OCI-LY1 (cell line): ENCODE measurements at regions not wholly inside any gene's neighbourhood (a gene's known extent, or its start where the extent isn't known, plus 50 kb on each side); places are given as distances from the start of the nearest gene placed in this dataset.

ENCODE experiments used
- EZH2 ChIP-seq: fragments of 200-600 bp; sonication (generic), shearing (Covaris generic); IDR thresholded peaks from 2 replicates; pipeline ENCODE4 v1.8.0; 2017; ENCODE audit warnings: borderline replicate concordance, mixed run types, mild to moderate bottlenecking, antibody characterized with exemption, low read length, moderate library complexity, mixed read lengths
- TF ChIP-seq, protein P1 (sequence below): fragments of 200-600 bp; sonication (generic), shearing (Covaris generic); IDR thresholded peaks from 2 replicates; pipeline ENCODE4 v1.5.1; 2017; ENCODE audit warnings: mild to moderate bottlenecking, antibody characterized with exemption, low read length, moderate library complexity, mixed read lengths

DNA sequence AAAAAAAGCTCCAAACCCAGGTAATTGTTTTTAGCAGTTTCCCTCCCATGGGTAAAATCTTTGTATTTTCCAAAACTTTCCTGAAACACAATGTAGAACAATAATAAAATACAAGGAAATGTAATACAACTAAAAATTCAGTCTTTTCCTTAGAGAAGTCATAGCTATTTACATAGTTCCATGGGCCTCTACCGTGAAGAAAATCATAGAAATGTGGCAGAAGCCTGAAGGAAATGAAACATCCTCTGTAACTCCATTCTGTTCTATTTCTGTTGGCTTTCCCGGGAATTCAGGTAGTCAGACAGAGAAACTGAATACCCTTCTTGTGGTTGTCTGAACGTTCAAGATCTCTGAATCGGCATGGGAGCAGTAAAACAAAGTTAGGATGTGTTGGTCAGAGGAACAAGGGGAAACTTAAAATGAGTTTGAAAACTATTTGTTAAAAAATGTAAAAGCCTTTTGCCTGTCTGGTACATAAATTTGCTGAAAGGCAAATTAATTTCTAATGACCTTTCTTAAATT lies 202.4 kb upstream of the ZNF608 start:
- TF ChIP-seq, protein P1, sequence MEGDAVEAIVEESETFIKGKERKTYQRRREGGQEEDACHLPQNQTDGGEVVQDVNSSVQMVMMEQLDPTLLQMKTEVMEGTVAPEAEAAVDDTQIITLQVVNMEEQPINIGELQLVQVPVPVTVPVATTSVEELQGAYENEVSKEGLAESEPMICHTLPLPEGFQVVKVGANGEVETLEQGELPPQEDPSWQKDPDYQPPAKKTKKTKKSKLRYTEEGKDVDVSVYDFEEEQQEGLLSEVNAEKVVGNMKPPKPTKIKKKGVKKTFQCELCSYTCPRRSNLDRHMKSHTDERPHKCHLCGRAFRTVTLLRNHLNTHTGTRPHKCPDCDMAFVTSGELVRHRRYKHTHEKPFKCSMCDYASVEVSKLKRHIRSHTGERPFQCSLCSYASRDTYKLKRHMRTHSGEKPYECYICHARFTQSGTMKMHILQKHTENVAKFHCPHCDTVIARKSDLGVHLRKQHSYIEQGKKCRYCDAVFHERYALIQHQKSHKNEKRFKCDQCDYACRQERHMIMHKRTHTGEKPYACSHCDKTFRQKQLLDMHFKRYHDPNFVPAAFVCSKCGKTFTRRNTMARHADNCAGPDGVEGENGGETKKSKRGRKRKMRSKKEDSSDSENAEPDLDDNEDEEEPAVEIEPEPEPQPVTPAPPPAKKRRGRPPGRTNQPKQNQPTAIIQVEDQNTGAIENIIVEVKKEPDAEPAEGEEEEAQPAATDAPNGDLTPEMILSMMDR = no peak
- no peak for TF ChIP-seq EZH2
